Adrenal gland (tissue), 5 donors: ENCODE measurements at regions not wholly inside any gene's neighbourhood (a gene's known extent, or its start where the extent isn't known, plus 50 kb on each side); places are given as distances from the start of the nearest gene placed in this dataset.

ENCODE experiments used
- CTCF ChIP-seq, 6 experiments: fragments of 450-650 bp in 4 of 6; fragments of 200-600 bp in 2 of 6; sonication (generic) in 1 of 6; IDR thresholded peaks; 1 replicate in 5 of 6; 2 replicates in 1 of 6; pipeline versions ENCODE4 v1.5.1 to v1.8.0; 2016 to 2021; ENCODE audit warnings: antibody characterized with exemption in 6 of 6, mild to moderate bottlenecking in 2 of 6, moderate library complexity in 1 of 6
- POLR2A ChIP-seq, 2 donors: fragments of 450-650 bp; IDR thresholded peaks; one replicate each; pipeline ENCODE4 v1.6.1; 2017; ENCODE audit warnings: antibody characterized with exemption in 2 of 2, mild to moderate bottlenecking in 2 of 2, moderate library complexity in 1 of 2
- donor health status: DM: no; HTN: no; CAD: no.

- no peak for TF ChIP-seq CTCF (IDR thresholded peaks at IDR 0.05)
- TF ChIP-seq POLR2A (IDR thresholded peaks at IDR 0.05): no peak
Observed at GRCh38 chr5:4294878-4295277, 699.2 kb downstream of the IRX1 start.
